T-helper 2 cell treated with Interferon-gamma antibody and Interleukin-4, amounts not matched to agents 5 μg/mL and 100 μg/mL, for 36 hours (primary cell): ENCODE measurements at regions not wholly inside any gene's neighbourhood (a gene's known extent, or its start where the extent isn't known, plus 50 kb on each side); places are given as distances from the start of the nearest gene placed in this dataset.

ENCODE experiments used
- DNase-seq: peaks from one replicate; pipeline ENCODE4 v3.0.0; 2021; ENCODE audit warnings: low spot score
- H3K27ac Mint-ChIP-seq: one replicate; pipeline ENCODE4 v1.8.0; 2021; ENCODE audit warnings: mild to moderate bottlenecking, mixed read lengths
- H3K27me3 Mint-ChIP-seq: one replicate; pipeline ENCODE4 v1.8.0; 2021; ENCODE audit warnings: low read depth, mixed read lengths
- H3K36me3 Mint-ChIP-seq: one replicate; pipeline ENCODE4 v1.8.0; 2021; ENCODE audit warnings: low read depth, mixed read lengths
- H3K4me1 Mint-ChIP-seq: one replicate; pipeline ENCODE4 v1.8.0; 2021; ENCODE audit warnings: low read depth, mixed read lengths
- H3K4me3 Mint-ChIP-seq: one replicate; pipeline ENCODE4 v1.8.0; 2022; ENCODE audit warnings: mild to moderate bottlenecking, moderate library complexity, mixed read lengths
- H3K9me3 Mint-ChIP-seq: one replicate; pipeline ENCODE4 v1.8.0; 2021; ENCODE audit warnings: mixed read lengths

- Mint-ChIP-seq H3K4me1 (no peaks in the 10 kb centered on the region), H3K36me3 (no peaks in the 10 kb centered on the region), H3K4me3 (no peak overlapping the region), H3K9me3 (no peaks in the 10 kb centered on the region), H3K27me3 (no peaks in the 10 kb centered on the region), H3K27ac (no peak overlapping the region)
- DNase-seq = no peak
Observed at GRCh38 chr12:97283297-97283696, 179.3 kb upstream of the RMST start.

GRCh38 chr12:97288531-97288930, 174.1 kb upstream of the RMST start:
- H3K4me1 Mint-ChIP-seq = no peaks in the 10 kb centered on the region
- no peaks in the 10 kb centered on the region for H3K36me3 Mint-ChIP-seq
- no peaks in the 10 kb centered on the region for H3K27me3 Mint-ChIP-seq
- no peak overlapping the region for H3K4me3 Mint-ChIP-seq
- no peaks in the 10 kb centered on the region for H3K9me3 Mint-ChIP-seq
- H3K27ac Mint-ChIP-seq = no peak overlapping the region
- no peak for DNase-seq

GRCh38 chr12:97292588-97292987, 170.0 kb upstream of the RMST start:
- no peaks in the 10 kb centered on the region for H3K36me3 Mint-ChIP-seq
- no peaks in the 10 kb centered on the region for H3K9me3 Mint-ChIP-seq
- DNase-seq = no peak
- H3K4me1 Mint-ChIP-seq = no peaks in the 10 kb centered on the region
- H3K27me3 Mint-ChIP-seq = no peaks in the 10 kb centered on the region
- no peak overlapping the region for H3K4me3 Mint-ChIP-seq
- H3K27ac Mint-ChIP-seq = no peak overlapping the region

- Mint-ChIP-seq H3K27me3 (no peaks in the 10 kb centered on the region), H3K9me3 (no peaks in the 10 kb centered on the region), H3K36me3 (no peaks in the 10 kb centered on the region), H3K4me1 (no peaks in the 10 kb centered on the region), H3K27ac (no peak overlapping the region), H3K4me3 (no peak overlapping the region)
- no peak for DNase-seq
Observed at GRCh38 chr12:97293541-97293940, 169.1 kb upstream of the RMST start.

GRCh38 chr12:97299847-97300246, 162.8 kb upstream of the RMST start:
- no peaks in the 10 kb centered on the region for H3K9me3 Mint-ChIP-seq
- DNase-seq = no peak
- no peaks in the 10 kb centered on the region for H3K36me3 Mint-ChIP-seq
- no peaks in the 10 kb centered on the region for H3K4me1 Mint-ChIP-seq
- H3K4me3 Mint-ChIP-seq = no peak overlapping the region
- H3K27ac Mint-ChIP-seq = no peak overlapping the region
- peaks cover 4% of the 10 kb centered on the region for H3K27me3 Mint-ChIP-seq

- DNase-seq = no peak
- H3K36me3 Mint-ChIP-seq = no peaks in the 10 kb centered on the region
- H3K4me1 Mint-ChIP-seq = no peaks in the 10 kb centered on the region
- H3K4me3 Mint-ChIP-seq = no peak overlapping the region
- H3K27me3 Mint-ChIP-seq = peaks cover 4% of the 10 kb centered on the region
- H3K9me3 Mint-ChIP-seq = no peaks in the 10 kb centered on the region
- no peak overlapping the region for H3K27ac Mint-ChIP-seq
Observed at GRCh38 chr12:97300431-97300830, 162.2 kb upstream of the RMST start.

GRCh38 chr12:97300891-97301290, 161.7 kb upstream of the RMST start:
- no peak overlapping the region for H3K27ac Mint-ChIP-seq
- no peaks in the 10 kb centered on the region for H3K36me3 Mint-ChIP-seq
- H3K4me3 Mint-ChIP-seq = no peak overlapping the region
- no peaks in the 10 kb centered on the region for H3K4me1 Mint-ChIP-seq
- DNase-seq = no peak
- H3K27me3 Mint-ChIP-seq = peaks cover 4% of the 10 kb centered on the region
- no peaks in the 10 kb centered on the region for H3K9me3 Mint-ChIP-seq

GRCh38 chr12:97301576-97301975, 161.0 kb upstream of the RMST start:
- Mint-ChIP-seq H3K27ac (no peak overlapping the region), H3K27me3 (peaks cover 6% of the 10 kb centered on the region), H3K9me3 (no peaks in the 10 kb centered on the region), H3K4me3 (no peak overlapping the region), H3K4me1 (no peaks in the 10 kb centered on the region), H3K36me3 (no peaks in the 10 kb centered on the region)
- no peak for DNase-seq

- H3K9me3 Mint-ChIP-seq = no peaks in the 10 kb centered on the region
- H3K27me3 Mint-ChIP-seq = peaks cover 12% of the 10 kb centered on the region
- DNase-seq = no peak
- H3K4me1 Mint-ChIP-seq = no peaks in the 10 kb centered on the region
- H3K4me3 Mint-ChIP-seq = no peak overlapping the region
- H3K27ac Mint-ChIP-seq = no peak overlapping the region
- H3K36me3 Mint-ChIP-seq = no peaks in the 10 kb centered on the region
Observed at GRCh38 chr12:97305651-97306050, 157.0 kb upstream of the RMST start.

GRCh38 chr12:97306147-97306546, 156.5 kb upstream of the RMST start:
- H3K27ac Mint-ChIP-seq = no peak overlapping the region
- H3K36me3 Mint-ChIP-seq = no peaks in the 10 kb centered on the region
- H3K27me3 Mint-ChIP-seq = peaks cover 12% of the 10 kb centered on the region
- no peaks in the 10 kb centered on the region for H3K4me1 Mint-ChIP-seq
- H3K4me3 Mint-ChIP-seq = no peak overlapping the region
- no peak for DNase-seq
- no peaks in the 10 kb centered on the region for H3K9me3 Mint-ChIP-seq

- Mint-ChIP-seq H3K36me3 (no peaks in the 10 kb centered on the region), H3K4me1 (no peaks in the 10 kb centered on the region), H3K4me3 (no peak overlapping the region), H3K9me3 (no peaks in the 10 kb centered on the region), H3K27ac (no peak overlapping the region), H3K27me3 (peaks cover 11% of the 10 kb centered on the region)
- no peak for DNase-seq
Observed at GRCh38 chr12:97308576-97309198, 153.9 kb upstream of the RMST start.

GRCh38 chr12:97309921-97310320, 152.7 kb upstream of the RMST start:
- no peak for DNase-seq
- Mint-ChIP-seq H3K4me3 (no peak overlapping the region), H3K27me3 (peaks cover 11% of the 10 kb centered on the region), H3K36me3 (no peaks in the 10 kb centered on the region), H3K27ac (no peak overlapping the region), H3K4me1 (no peaks in the 10 kb centered on the region), H3K9me3 (no peaks in the 10 kb centered on the region)

- Mint-ChIP-seq H3K9me3 (no peaks in the 10 kb centered on the region), H3K27ac (no peak overlapping the region), H3K27me3 (peaks cover 7% of the 10 kb centered on the region), H3K4me1 (no peaks in the 10 kb centered on the region), H3K36me3 (no peaks in the 10 kb centered on the region), H3K4me3 (no peak overlapping the region)
- no peak for DNase-seq
Observed at GRCh38 chr12:97312570-97313135, 150.0 kb upstream of the RMST start.

GRCh38 chr12:97313471-97314190, 149.0 kb upstream of the RMST start:
- H3K27ac Mint-ChIP-seq = no peak overlapping the region

More at GRCh38 chr12:97313471-97314190, 149.0 kb upstream of the RMST start:
- H3K4me3 Mint-ChIP-seq = no peak overlapping the region
- no peaks in the 10 kb centered on the region for H3K9me3 Mint-ChIP-seq
- peaks cover 7% of the 10 kb centered on the region for H3K27me3 Mint-ChIP-seq
- DNase-seq = no peak
- H3K36me3 Mint-ChIP-seq = no peaks in the 10 kb centered on the region
- H3K4me1 Mint-ChIP-seq = no peaks in the 10 kb centered on the region
